ENCODE measurements at regions not wholly inside any gene's neighbourhood (a gene's known extent, or its start where the extent isn't known, plus 50 kb on each side); places are given as distances from the start of the nearest gene placed in this dataset.

DNA sequence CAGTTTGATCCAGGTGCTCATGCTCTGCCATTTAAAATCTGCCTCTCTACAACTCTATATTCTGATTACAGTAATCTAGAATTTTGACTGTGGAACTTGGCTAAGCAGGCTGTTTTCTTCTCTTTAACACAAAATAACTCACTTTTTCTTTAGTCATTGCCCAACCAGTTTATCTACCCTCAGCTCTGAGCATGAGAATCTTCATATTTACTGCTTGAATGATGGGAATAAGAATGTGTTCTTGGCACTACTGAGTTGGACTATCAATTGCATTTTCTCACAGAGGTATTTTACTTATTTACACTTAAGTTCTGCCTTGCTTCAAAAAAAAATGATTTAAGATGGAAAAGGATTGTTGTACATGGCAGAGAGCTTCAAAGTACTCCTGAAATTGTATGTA lies 301.1 kb downstream of the CCDC85A start:
- Histone ChIP-seq H3K36me3 (replicated peaks in 1 of 2; ENCODE audit: control insufficient read depth in 1 of 2, insufficient read depth in 2 of 2, low read length in 1 of 2) (no peaks in the 10 kb centered on the region), H2AFZ (ENCODE audit: low read depth) (no peak overlapping the region), H3K27me3 (ENCODE audit: insufficient read depth) (no peaks in the 10 kb centered on the region), H3F3A (replicated peaks; ENCODE audit: insufficient read depth) (peaks cover 5% of the 10 kb centered on the region), H3K4me2 (no peak overlapping the region), H3K9me3 (no peaks in the 10 kb centered on the region), H3K4me3 (ENCODE audit: low read depth in 2 of 2, low read length in 1 of 2) (no peak overlapping the region), H3K79me2 (ENCODE audit: insufficient read depth) (no peaks in the 10 kb centered on the region), H3K9me2 (no peaks in the 10 kb centered on the region), H4K20me1 (ENCODE audit: insufficient read depth) (no peaks in the 10 kb centered on the region), H3K9ac (no peak overlapping the region), H3K4me1 (ENCODE audit: control insufficient read depth in 1 of 2, insufficient read depth in 2 of 2, low read depth in 1 of 2, low read length in 1 of 2) (no peaks in the 10 kb centered on the region), H3K27ac (ENCODE audit: low read depth in 2 of 2, low read length in 1 of 2) (no peak overlapping the region)
- CTCF ChIA-PET = interaction anchor here (1.0 kb wide), 1 partner anchor 10 kb away, joined by 3 read pairs; no protein-coding TSS in a partner anchor
- no peak for DNase-seq
- POLR2A ChIA-PET = no interaction called here
- TF ChIP-seq, protein P1, sequence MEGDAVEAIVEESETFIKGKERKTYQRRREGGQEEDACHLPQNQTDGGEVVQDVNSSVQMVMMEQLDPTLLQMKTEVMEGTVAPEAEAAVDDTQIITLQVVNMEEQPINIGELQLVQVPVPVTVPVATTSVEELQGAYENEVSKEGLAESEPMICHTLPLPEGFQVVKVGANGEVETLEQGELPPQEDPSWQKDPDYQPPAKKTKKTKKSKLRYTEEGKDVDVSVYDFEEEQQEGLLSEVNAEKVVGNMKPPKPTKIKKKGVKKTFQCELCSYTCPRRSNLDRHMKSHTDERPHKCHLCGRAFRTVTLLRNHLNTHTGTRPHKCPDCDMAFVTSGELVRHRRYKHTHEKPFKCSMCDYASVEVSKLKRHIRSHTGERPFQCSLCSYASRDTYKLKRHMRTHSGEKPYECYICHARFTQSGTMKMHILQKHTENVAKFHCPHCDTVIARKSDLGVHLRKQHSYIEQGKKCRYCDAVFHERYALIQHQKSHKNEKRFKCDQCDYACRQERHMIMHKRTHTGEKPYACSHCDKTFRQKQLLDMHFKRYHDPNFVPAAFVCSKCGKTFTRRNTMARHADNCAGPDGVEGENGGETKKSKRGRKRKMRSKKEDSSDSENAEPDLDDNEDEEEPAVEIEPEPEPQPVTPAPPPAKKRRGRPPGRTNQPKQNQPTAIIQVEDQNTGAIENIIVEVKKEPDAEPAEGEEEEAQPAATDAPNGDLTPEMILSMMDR (IDR thresholded peaks at IDR 0.05) = no peak
- TF ChIP-seq EZH2phosphoT487 (IDR thresholded peaks at IDR 0.05; ENCODE audit: borderline replicate concordance, low read depth) = no peak
- TF ChIP-seq EP300 (IDR thresholded peaks at IDR 0.05; ENCODE audit: borderline replicate concordance in 1 of 2, low read depth in 1 of 2, low read length in 1 of 2) = no peak
- TF ChIP-seq GATA2 (CRISPR knock-in tag; IDR thresholded peaks at IDR 0.05) = no peak
- no peak for TF ChIP-seq MXI1 (IDR thresholded peaks at IDR 0.05; ENCODE audit: low read depth, low read length)
- TF ChIP-seq ELF1 (IDR thresholded peaks at IDR 0.05) = no peak
- no peak for TF ChIP-seq POLR2AphosphoS5 (IDR thresholded peaks at IDR 0.05; ENCODE audit: low read depth, low read length)
- TF ChIP-seq MEF2A (IDR thresholded peaks at IDR 0.05; ENCODE audit: borderline replicate concordance, low read depth) = no peak
- TF ChIP-seq, protein P2, sequence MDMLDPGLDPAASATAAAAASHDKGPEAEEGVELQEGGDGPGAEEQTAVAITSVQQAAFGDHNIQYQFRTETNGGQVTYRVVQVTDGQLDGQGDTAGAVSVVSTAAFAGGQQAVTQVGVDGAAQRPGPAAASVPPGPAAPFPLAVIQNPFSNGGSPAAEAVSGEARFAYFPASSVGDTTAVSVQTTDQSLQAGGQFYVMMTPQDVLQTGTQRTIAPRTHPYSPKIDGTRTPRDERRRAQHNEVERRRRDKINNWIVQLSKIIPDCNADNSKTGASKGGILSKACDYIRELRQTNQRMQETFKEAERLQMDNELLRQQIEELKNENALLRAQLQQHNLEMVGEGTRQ (IDR thresholded peaks at IDR 0.05; ENCODE audit: borderline replicate concordance, low read depth, low read length) = no peak
- TF ChIP-seq, protein P3, sequence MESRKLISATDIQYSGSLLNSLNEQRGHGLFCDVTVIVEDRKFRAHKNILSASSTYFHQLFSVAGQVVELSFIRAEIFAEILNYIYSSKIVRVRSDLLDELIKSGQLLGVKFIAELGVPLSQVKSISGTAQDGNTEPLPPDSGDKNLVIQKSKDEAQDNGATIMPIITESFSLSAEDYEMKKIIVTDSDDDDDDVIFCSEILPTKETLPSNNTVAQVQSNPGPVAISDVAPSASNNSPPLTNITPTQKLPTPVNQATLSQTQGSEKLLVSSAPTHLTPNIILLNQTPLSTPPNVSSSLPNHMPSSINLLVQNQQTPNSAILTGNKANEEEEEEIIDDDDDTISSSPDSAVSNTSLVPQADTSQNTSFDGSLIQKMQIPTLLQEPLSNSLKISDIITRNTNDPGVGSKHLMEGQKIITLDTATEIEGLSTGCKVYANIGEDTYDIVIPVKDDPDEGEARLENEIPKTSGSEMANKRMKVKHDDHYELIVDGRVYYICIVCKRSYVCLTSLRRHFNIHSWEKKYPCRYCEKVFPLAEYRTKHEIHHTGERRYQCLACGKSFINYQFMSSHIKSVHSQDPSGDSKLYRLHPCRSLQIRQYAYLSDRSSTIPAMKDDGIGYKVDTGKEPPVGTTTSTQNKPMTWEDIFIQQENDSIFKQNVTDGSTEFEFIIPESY (IDR thresholded peaks at IDR 0.05; ENCODE audit: borderline replicate concordance, low read depth) = no peak
- TF ChIP-seq GABPA (IDR thresholded peaks at IDR 0.05; ENCODE audit: low read depth) = no peak
- TF ChIP-seq RCOR1 (IDR thresholded peaks at IDR 0.05; ENCODE audit: low read length) = no peak
- TF ChIP-seq NRF1 (IDR thresholded peaks at IDR 0.05; ENCODE audit: low read depth, low read length) = no peak
- TF ChIP-seq CHD2 (IDR thresholded peaks at IDR 0.05; ENCODE audit: low read length, partially characterized antibody) = no peak
- TF ChIP-seq, protein P4, sequence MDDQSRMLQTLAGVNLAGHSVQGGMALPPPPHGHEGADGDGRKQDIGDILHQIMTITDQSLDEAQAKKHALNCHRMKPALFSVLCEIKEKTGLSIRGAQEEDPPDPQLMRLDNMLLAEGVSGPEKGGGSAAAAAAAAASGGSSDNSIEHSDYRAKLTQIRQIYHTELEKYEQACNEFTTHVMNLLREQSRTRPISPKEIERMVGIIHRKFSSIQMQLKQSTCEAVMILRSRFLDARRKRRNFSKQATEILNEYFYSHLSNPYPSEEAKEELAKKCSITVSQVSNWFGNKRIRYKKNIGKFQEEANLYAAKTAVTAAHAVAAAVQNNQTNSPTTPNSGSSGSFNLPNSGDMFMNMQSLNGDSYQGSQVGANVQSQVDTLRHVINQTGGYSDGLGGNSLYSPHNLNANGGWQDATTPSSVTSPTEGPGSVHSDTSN (IDR thresholded peaks at IDR 0.05) = no peak
- TF ChIP-seq SIN3A (IDR thresholded peaks at IDR 0.05; ENCODE audit: borderline replicate concordance, low read depth, low read length) = no peak
